Tibial artery (tissue), 4 donors: ENCODE measurements at regions not wholly inside any gene's neighbourhood (a gene's known extent, or its start where the extent isn't known, plus 50 kb on each side); places are given as distances from the start of the nearest gene placed in this dataset.

ENCODE experiments used
- DNase-seq, 2 donors: peaks; one replicate each; pipeline ENCODE4 v3.0.0-alpha.2; 2019
- H3K27ac ChIP-seq, 2 donors: fragments of 200-600 bp; sonication (generic) in 1 of 2; 1 replicate in 1 of 2; 2 replicates in 1 of 2; pipeline ENCODE4 v1.5.1; 2018 to 2019; ENCODE audit warnings: mild to moderate bottlenecking in 1 of 2
- H3K27me3 ChIP-seq, 2 donors: fragments of 200-600 bp; sonication (generic) in 1 of 2; one replicate each; pipeline versions ENCODE4 v1.5.1 to v1.6.0; 2016 to 2019
- H3K36me3 ChIP-seq, 3 donors: fragments of 200-600 bp; sonication (generic) in 2 of 3; one replicate each; pipeline ENCODE4 v1.5.1; 2016 to 2019; ENCODE audit warnings: mild to moderate bottlenecking in 2 of 3
- H3K4me1 ChIP-seq, 4 donors: fragments of 200-600 bp; sonication (generic) in 2 of 4; 1 replicate in 3 of 4; 2 replicates in 1 of 4; pipeline ENCODE4 v1.5.1; 2016 to 2019
- H3K4me3 ChIP-seq, 2 donors: fragments of 200-600 bp; sonication (generic) in 1 of 2; 1 replicate in 1 of 2; 2 replicates in 1 of 2; pipeline ENCODE4 v1.5.1; 2018 to 2019; ENCODE audit warnings: mild to moderate bottlenecking in 2 of 2
- H3K9me3 ChIP-seq, 3 donors: fragments of 200-600 bp; sonication (generic) in 1 of 3; one replicate each; pipeline ENCODE4 v1.5.1; 2016 to 2019
- intact Hi-C: fragments of 100-400 bp; cut with DNase I; formaldehyde crosslinking; loops from one replicate; pipeline ENCODE4 v1.15.0; 2023; ENCODE audit warnings: low total_unique reads
- TF ChIP-seq, protein P1 (sequence below), 2 experiments: fragments of 200-600 bp in 1 of 2; fragments of 450-650 bp in 1 of 2; IDR thresholded peaks; one replicate each; pipeline ENCODE4 v1.5.1; 2017 to 2019; ENCODE audit warnings: antibody characterized with exemption in 2 of 2, mild to moderate bottlenecking in 1 of 2, moderate library complexity in 1 of 2

DNA sequence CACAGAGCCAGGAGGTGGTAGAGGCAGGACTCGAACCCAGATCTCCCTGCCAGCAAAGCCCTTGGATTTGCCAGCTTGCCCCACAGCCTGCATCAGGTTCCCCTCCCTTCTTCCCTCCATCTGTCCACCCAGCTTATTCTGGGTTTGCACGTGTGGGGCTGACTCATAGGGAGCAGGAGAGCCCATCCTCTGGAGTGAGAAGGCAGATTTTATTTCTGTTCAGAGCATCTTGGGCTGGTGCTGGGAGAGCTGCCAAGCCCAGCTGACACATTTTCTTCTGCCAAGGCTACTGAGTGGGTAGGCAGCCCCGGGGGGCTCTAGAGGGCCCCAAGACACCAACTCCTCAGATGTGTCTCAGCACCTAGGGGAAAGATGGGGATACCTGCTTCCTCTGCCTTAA lies 106.3 kb upstream of the CRHR1 start:
- TF ChIP-seq, protein P1, sequence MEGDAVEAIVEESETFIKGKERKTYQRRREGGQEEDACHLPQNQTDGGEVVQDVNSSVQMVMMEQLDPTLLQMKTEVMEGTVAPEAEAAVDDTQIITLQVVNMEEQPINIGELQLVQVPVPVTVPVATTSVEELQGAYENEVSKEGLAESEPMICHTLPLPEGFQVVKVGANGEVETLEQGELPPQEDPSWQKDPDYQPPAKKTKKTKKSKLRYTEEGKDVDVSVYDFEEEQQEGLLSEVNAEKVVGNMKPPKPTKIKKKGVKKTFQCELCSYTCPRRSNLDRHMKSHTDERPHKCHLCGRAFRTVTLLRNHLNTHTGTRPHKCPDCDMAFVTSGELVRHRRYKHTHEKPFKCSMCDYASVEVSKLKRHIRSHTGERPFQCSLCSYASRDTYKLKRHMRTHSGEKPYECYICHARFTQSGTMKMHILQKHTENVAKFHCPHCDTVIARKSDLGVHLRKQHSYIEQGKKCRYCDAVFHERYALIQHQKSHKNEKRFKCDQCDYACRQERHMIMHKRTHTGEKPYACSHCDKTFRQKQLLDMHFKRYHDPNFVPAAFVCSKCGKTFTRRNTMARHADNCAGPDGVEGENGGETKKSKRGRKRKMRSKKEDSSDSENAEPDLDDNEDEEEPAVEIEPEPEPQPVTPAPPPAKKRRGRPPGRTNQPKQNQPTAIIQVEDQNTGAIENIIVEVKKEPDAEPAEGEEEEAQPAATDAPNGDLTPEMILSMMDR (IDR thresholded peaks at IDR 0.05), result no peak
- Histone ChIP-seq H3K9me3 (peaks cover 0 to 15% (median 8%) of the 10 kb centered on the region in 3 donors), H3K4me1 (no peaks in the 10 kb centered on the region), H3K4me3 (no peak overlapping the region), H3K36me3 (no peaks in the 10 kb centered on the region), H3K27me3 (peaks cover 0 to 24% of the 10 kb centered on the region in 2 donors), H3K27ac (no peak overlapping the region)
- no peak for DNase-seq
- intact Hi-C loops, result no loop called here

- H3K27ac ChIP-seq, result no peak overlapping the region
- peaks cover 0 to 15% (median 8%) of the 10 kb centered on the region in 3 donors for H3K9me3 ChIP-seq
- no peaks in the 10 kb centered on the region for H3K4me1 ChIP-seq
- DNase-seq, result no peak
- no peaks in the 10 kb centered on the region for H3K36me3 ChIP-seq
- peaks cover 0 to 28% of the 10 kb centered on the region in 2 donors for H3K27me3 ChIP-seq
- intact Hi-C loops, result no loop called here
- H3K4me3 ChIP-seq, result no peak overlapping the region
- TF ChIP-seq, protein P1 (IDR thresholded peaks at IDR 0.05), result no peak
Measured at GRCh38 chr17:45679426-45679825, 104.7 kb upstream of the CRHR1 start.

- Histone ChIP-seq H3K9me3 (peaks cover 0 to 11% (median 8%) of the 10 kb centered on the region in 3 donors), H3K4me1 (no peaks in the 10 kb centered on the region), H3K27me3 (peaks cover 0 to 28% of the 10 kb centered on the region in 2 donors), H3K27ac (no peak overlapping the region), H3K4me3 (no peak overlapping the region), H3K36me3 (no peaks in the 10 kb centered on the region)
- TF ChIP-seq, protein P1 (IDR thresholded peaks at IDR 0.05), result no peak
- intact Hi-C loops, result no loop called here
- DNase-seq, result no peak
Measured at GRCh38 chr17:45680360-45680759, 103.8 kb upstream of the CRHR1 start.

- Histone ChIP-seq H3K27ac (no peak overlapping the region), H3K27me3 (peaks cover 0 to 36% of the 10 kb centered on the region in 2 donors), H3K36me3 (no peaks in the 10 kb centered on the region), H3K4me1 (no peaks in the 10 kb centered on the region), H3K9me3 (peaks cover 0 to 8% (median 6%) of the 10 kb centered on the region in 3 donors), H3K4me3 (no peak overlapping the region)
- no peak for DNase-seq
- intact Hi-C loops, result no loop called here
- TF ChIP-seq, protein P1 (IDR thresholded peaks at IDR 0.05), result no peak
Measured at GRCh38 chr17:45681706-45682105, 102.4 kb upstream of the CRHR1 start.

DNA sequence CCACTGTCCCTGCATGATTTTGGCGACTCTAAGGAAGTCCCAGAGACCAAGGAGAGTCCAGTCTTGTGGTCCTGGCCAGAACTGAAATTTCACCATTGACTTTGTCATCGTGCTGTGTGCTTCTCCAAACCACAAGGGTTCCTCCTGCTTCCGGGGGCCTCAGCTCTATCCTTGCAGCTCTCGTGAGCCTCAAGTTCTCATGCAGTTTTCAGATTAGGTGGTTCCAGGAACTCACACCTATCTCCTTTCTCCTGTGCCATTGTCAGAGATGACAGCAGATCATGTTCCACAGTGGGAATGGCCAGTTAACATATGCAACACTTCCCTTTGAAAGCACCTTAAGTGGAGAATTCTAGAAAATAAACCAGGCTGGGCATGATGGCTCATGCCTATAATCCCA lies 97.9 kb upstream of the CRHR1 start:
- peaks cover 0 to 45% of the 10 kb centered on the region in 2 donors for H3K27me3 ChIP-seq
- intact Hi-C loops, result no loop called here
- no peaks in the 10 kb centered on the region for H3K9me3 ChIP-seq
- H3K36me3 ChIP-seq, result no peaks in the 10 kb centered on the region
- no peak overlapping the region for H3K27ac ChIP-seq
- no peak for DNase-seq
- TF ChIP-seq, protein P1 (IDR thresholded peaks at IDR 0.05), result no peak
- H3K4me3 ChIP-seq, result no peak overlapping the region
- H3K4me1 ChIP-seq, result no peaks in the 10 kb centered on the region

DNA sequence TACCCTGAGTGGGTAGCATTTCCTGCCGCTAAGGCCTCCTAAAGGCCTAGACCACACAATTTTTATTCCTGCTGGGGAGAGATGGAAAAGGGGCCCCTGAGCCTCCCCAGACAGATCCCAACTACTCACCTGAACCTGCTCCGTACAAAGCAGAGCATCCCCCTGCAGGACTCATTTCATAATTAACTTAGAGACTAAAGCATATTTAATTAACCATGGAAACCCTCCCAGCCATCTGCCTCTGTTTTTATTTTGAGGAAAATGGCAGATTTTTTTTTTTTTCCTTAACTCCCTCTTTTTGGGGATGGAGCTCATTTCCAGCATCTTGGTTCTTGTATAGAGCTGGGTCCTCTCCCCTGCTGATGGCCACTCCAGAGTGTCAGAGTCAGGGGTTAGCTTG lies 96.5 kb upstream of the CRHR1 start:
- H3K27me3 ChIP-seq, result peaks cover 0 to 51% of the 10 kb centered on the region in 2 donors
- no peaks in the 10 kb centered on the region for H3K4me1 ChIP-seq
- no peaks in the 10 kb centered on the region for H3K9me3 ChIP-seq
- H3K36me3 ChIP-seq, result no peaks in the 10 kb centered on the region
- no peak for DNase-seq
- TF ChIP-seq, protein P1 (IDR thresholded peaks at IDR 0.05), result no peak
- H3K27ac ChIP-seq, result no peak overlapping the region
- H3K4me3 ChIP-seq, result no peak overlapping the region
- intact Hi-C loops, result no loop called here
